SK-MEL-5 (cell line): ENCODE measurements at regions not wholly inside any gene's neighbourhood (a gene's known extent, or its start where the extent isn't known, plus 50 kb on each side); places are given as distances from the start of the nearest gene placed in this dataset.

ENCODE experiments used
- DNase-seq: peaks from one replicate; pipeline ENCODE4 v3.0.0-alpha.2; 2016; ENCODE audit warnings: low read depth, low spot score
- in situ Hi-C: cut with HindIII; loops from 2 replicates; pipeline ENCODE4 v1.10.0; 2016; ENCODE audit warnings: low sequenced_read_pairs, high pct_unique_total_duplicates, low pct_unique_long_range_greater_than_20kb

GRCh38 chr9:78874061-78874460 is 577.1 kb downstream of the PSAT1 start:
- in situ Hi-C loops, result no loop called here
- no peak for DNase-seq

- no peak for DNase-seq
Observed at GRCh38 chr9:78879324-78880100, 582.6 kb downstream of the PSAT1 start.

GRCh38 chr9:78881295-78881694 is 584.4 kb downstream of the PSAT1 start:
- in situ Hi-C loops, result no loop called here

More at GRCh38 chr9:78879324-78880100, 582.6 kb downstream of the PSAT1 start:
- in situ Hi-C loops, result no loop called here

GRCh38 chr9:78882481-78882880 is 585.6 kb downstream of the PSAT1 start:
- no peak for DNase-seq
- in situ Hi-C loops, result no loop called here

More at GRCh38 chr9:78881295-78881694, 584.4 kb downstream of the PSAT1 start:
- DNase-seq, result no peak

GRCh38 chr9:78884611-78885150 is 587.8 kb downstream of the PSAT1 start:
- in situ Hi-C loops, result no loop called here

GRCh38 chr9:78892182-78892581 is 595.3 kb downstream of the PSAT1 start:
- in situ Hi-C loops, result no loop called here
- DNase-seq, result no peak

More at GRCh38 chr9:78884611-78885150, 587.8 kb downstream of the PSAT1 start:
- DNase-seq, result no peak

- DNase-seq, result no peak
- in situ Hi-C loops, result no loop called here
Observed at GRCh38 chr9:78892769-78893168, 595.8 kb downstream of the PSAT1 start.

GRCh38 chr9:78893774-78894401 is 597.0 kb downstream of the PSAT1 start:
- in situ Hi-C loops, result no loop called here

GRCh38 chr9:78896479-78896878 is 599.6 kb downstream of the PSAT1 start:
- no peak for DNase-seq
- in situ Hi-C loops, result no loop called here

More at GRCh38 chr9:78893774-78894401, 597.0 kb downstream of the PSAT1 start:
- DNase-seq, result no peak

- in situ Hi-C loops, result no loop called here
- no peak for DNase-seq
Observed at GRCh38 chr9:78898234-78898633, 601.3 kb downstream of the PSAT1 start.

GRCh38 chr9:78899006-78899405 is 602.1 kb downstream of the PSAT1 start:
- in situ Hi-C loops, result no loop called here
- DNase-seq, result no peak

GRCh38 chr9:78900500-78900899 is 603.6 kb downstream of the PSAT1 start:
- in situ Hi-C loops, result no loop called here
- DNase-seq, result no peak

- DNase-seq, result no peak
- in situ Hi-C loops, result no loop called here
Observed at GRCh38 chr9:78902051-78902450, 605.1 kb downstream of the PSAT1 start.

- no peak for DNase-seq
- in situ Hi-C loops, result no loop called here
Observed at GRCh38 chr9:78903581-78903980, 606.7 kb downstream of the PSAT1 start.

- no peak for DNase-seq
- in situ Hi-C loops, result no loop called here
Observed at GRCh38 chr9:78904686-78905085, 607.8 kb downstream of the PSAT1 start.

GRCh38 chr9:78905387-78905786 is 608.5 kb downstream of the PSAT1 start:
- in situ Hi-C loops, result no loop called here
- DNase-seq, result no peak

- in situ Hi-C loops, result no loop called here
Observed at GRCh38 chr9:78905986-78906755, 609.2 kb downstream of the PSAT1 start.

GRCh38 chr9:78909566-78909965 is 612.6 kb downstream of the PSAT1 start:
- no peak for DNase-seq
- in situ Hi-C loops, result no loop called here

More at GRCh38 chr9:78905986-78906755, 609.2 kb downstream of the PSAT1 start:
- DNase-seq, result no peak
